ENCODE measurements at regions not wholly inside any gene's neighbourhood (a gene's known extent, or its start where the extent isn't known, plus 50 kb on each side); places are given as distances from the start of the nearest gene placed in this dataset.

DNA sequence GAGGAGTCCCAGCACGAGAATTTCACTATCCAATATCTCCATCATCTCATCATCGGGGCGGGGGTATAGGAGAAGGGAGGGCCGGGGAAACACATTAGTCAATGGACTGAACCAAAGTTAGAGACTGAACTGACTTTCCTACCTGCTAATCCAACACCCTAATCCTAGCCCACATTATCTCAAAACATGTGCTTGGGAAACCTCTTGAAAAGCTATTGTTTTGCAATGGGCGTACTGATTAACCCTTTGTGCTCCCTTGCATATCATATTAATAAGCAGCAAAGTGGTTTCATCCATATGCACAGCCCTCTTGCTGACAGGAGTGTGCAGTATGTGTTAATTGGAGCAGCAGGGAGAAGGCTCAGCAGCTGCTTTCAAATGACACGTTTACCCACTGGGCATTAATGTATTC is 125.7 kb upstream of the GRIP1 start:
- no peak overlapping the region for H3K4me2 ChIP-seq (ENCODE audit: insufficient read depth, low read length)
- TF ChIP-seq, protein P1, sequence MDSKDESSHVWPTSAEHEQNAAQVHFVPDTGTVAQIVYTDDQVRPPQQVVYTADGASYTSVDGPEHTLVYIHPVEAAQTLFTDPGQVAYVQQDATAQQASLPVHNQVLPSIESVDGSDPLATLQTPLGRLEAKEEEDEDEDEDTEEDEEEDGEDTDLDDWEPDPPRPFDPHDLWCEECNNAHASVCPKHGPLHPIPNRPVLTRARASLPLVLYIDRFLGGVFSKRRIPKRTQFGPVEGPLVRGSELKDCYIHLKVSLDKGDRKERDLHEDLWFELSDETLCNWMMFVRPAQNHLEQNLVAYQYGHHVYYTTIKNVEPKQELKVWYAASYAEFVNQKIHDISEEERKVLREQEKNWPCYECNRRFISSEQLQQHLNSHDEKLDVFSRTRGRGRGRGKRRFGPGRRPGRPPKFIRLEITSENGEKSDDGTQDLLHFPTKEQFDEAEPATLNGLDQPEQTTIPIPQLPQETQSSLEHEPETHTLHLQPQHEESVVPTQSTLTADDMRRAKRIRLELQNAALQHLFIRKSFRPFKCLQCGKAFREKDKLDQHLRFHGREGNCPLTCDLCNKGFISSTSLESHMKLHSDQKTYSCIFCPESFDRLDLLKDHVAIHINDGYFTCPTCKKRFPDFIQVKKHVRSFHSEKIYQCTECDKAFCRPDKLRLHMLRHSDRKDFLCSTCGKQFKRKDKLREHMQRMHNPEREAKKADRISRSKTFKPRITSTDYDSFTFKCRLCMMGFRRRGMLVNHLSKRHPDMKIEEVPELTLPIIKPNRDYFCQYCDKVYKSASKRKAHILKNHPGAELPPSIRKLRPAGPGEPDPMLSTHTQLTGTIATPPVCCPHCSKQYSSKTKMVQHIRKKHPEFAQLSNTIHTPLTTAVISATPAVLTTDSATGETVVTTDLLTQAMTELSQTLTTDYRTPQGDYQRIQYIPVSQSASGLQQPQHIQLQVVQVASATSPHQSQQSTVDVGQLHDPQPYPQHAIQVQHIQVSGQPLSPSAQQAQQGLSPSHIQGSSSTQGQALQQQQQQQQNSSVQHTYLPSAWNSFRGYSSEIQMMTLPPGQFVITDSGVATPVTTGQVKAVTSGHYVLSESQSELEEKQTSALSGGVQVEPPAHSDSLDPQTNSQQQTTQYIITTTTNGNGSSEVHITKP (IDR thresholded peaks at IDR 0.05; ENCODE audit: partially characterized antibody) = peak; percentile 82
- TF ChIP-seq ZNF551 (CRISPR knock-in tag; IDR thresholded peaks at IDR 0.05) = no peak
- no TSS peak for BruUV-seq (replicated peaks)

More for the DNA sequence above, 125.7 kb upstream of the GRIP1 start:
- Histone ChIP-seq H3K4me1 (replicated peaks in 1 of 2; ENCODE audit: control insufficient read depth in 2 of 2, insufficient read depth in 2 of 2, low read length in 2 of 2) (no peaks in the 10 kb centered on the region), H3K9me3 (replicated peaks; ENCODE audit: control insufficient read depth, insufficient read depth, low read depth, low read length) (no peaks in the 10 kb centered on the region), H4K20me1 (replicated peaks; ENCODE audit: control insufficient read depth, insufficient read depth, low read length) (no peaks in the 10 kb centered on the region), H3K9me1 (ENCODE audit: control insufficient read depth, insufficient read depth, low read length) (no peaks in the 10 kb centered on the region), H3K27ac (ENCODE audit: extremely low read depth, low read depth, low read length) (no peak overlapping the region), H3K79me2 (ENCODE audit: control insufficient read depth, insufficient read depth, low read length) (no peaks in the 10 kb centered on the region), H3K27me3 (ENCODE audit: control insufficient read depth in 2 of 2, insufficient read depth in 2 of 2, low read length in 2 of 2) (no peaks in the 10 kb centered on the region), H3K36me3 (ENCODE audit: control insufficient read depth, insufficient read depth, low read length) (no peaks in the 10 kb centered on the region), H3K9ac (ENCODE audit: insufficient read depth in 1 of 2, low read depth in 2 of 2, low read length in 2 of 2) (no peak overlapping the region), H2AFZ (ENCODE audit: low read depth, low read length) (no peak overlapping the region), H3K4me3 (no peak overlapping the region)
- no peak for ATAC-seq
- ChIA-PET POLR2A (interaction anchor here (0.8 kb wide), 1 partner anchor 11 kb away, joined by 3 read pairs; no protein-coding TSS in a partner anchor), CTCF (ENCODE audit: low intra/inter-chr PET ratio) (no interaction called here)
- intact Hi-C loops (cut with micrococcal nuclease) = no loop called here
- in situ Hi-C loops (cut with MboI) = no loop called here
- DNase-seq (ENCODE audit: extremely low read depth in 1 of 4, low spot score in 3 of 4) = no peak
- FAIRE-seq = no peak
- WGBS (ENCODE audit: insufficient coverage, low coverage, missing lambda C conversion rate) = 2% methylated on average over 6 of the region's 6 CpGs

Data from K562 (cell line).